HCT116 (cell line): ENCODE measurements at regions not wholly inside any gene's neighbourhood (a gene's known extent, or its start where the extent isn't known, plus 50 kb on each side); places are given as distances from the start of the nearest gene placed in this dataset.

Source experiments
- CBX3 ChIP-seq: IDR thresholded peaks from 2 replicates; pipeline ENCODE4 v1.6.1; 2012; ENCODE audit warnings: low read depth
- CTCF ChIP-seq, 3 experiments: fragments of 200-600 bp in 1 of 3; sonication (generic) in 1 of 3; IDR thresholded peaks in 2 of 3; conservative IDR thresholded peaks in 1 of 3; 2 replicates each; pipeline ENCODE4 v1.5.1; 2012 to 2017; ENCODE audit warnings: low read depth in 2 of 3, low read length in 2 of 3, antibody characterized with exemption in 1 of 3, borderline replicate concordance in 1 of 3, control low read depth in 1 of 3, mild to moderate bottlenecking in 1 of 3, mixed read lengths in 1 of 3, mixed run types in 1 of 3, moderate library complexity in 1 of 3; ENCODE audit not compliant: insufficient read depth in 1 of 3
- EZH2 ChIP-seq: fragments of 200-600 bp; sonication (generic); IDR thresholded peaks from 2 replicates; pipeline ENCODE4 v1.6.1; 2017; ENCODE audit warnings: antibody characterized with exemption, mixed run types
- FOSL1 ChIP-seq: IDR thresholded peaks from 2 replicates; pipeline ENCODE4 v1.6.1; 2012; ENCODE audit warnings: low read depth
- POLR2AphosphoS5 ChIP-seq: IDR thresholded peaks from 2 replicates; pipeline ENCODE4 v1.6.1; 2011; ENCODE audit warnings: mild to moderate bottlenecking, low read depth, low read length, moderate library complexity
- SIN3A ChIP-seq: IDR thresholded peaks from 2 replicates; pipeline ENCODE4 v1.6.1; 2012; ENCODE audit warnings: low read depth
- TF ChIP-seq, protein P1 (sequence below): IDR thresholded peaks from 2 replicates; pipeline ENCODE4 v1.6.1; 2012

DNA sequence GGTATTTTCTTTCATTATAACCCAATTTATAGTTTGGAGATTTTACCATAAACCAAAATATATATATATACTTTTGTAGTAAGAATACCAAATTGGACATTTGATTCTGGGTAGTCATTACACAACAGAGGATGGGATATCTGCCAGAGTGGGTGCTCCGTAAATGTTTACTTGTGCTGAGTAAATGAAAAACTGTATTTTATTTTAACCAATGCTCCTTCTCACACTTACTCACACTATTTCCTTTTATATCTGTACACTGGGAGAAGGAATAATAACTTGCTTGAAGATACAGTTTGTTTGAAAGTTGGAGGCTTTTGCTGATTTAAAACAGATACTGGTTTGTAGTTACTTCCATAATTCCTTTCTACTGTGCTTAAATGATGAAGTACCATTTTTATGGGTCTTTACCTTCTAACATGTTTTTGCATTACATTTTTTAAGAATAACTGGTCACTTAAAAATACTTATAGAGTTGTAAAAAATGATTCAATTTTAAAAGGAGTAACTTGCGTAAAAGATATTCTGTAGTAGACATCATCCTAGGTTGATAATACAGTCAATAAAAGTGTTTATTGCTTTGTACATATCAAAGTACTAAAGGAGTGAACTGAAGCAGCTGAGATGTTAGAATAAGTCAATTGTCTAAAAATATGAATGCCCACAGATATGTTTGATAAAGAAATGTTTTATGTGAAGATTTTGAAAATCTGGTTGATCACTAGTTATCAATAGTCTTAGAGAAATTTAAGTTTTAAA is 411.7 kb downstream of the UTRN start:
- TF ChIP-seq SIN3A (no peak), CTCF (IDR thresholded peaks at IDR 0.05 in 2 of 3, conservative IDR thresholded peaks at IDR 0.05 in 1 of 3; ENCODE audit: borderline replicate concordance in 1 of 3, insufficient read depth in 1 of 3, low read depth in 2 of 3, low read length in 2 of 3) (no peak), POLR2AphosphoS5 (no peak), CBX3 (no peak), EZH2 (no peak), FOSL1 (no peak)
- TF ChIP-seq, protein P1, sequence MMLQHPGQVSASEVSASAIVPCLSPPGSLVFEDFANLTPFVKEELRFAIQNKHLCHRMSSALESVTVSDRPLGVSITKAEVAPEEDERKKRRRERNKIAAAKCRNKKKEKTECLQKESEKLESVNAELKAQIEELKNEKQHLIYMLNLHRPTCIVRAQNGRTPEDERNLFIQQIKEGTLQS: no peak
